H1 (cell line): ENCODE measurements at regions not wholly inside any gene's neighbourhood (a gene's known extent, or its start where the extent isn't known, plus 50 kb on each side); places are given as distances from the start of the nearest gene placed in this dataset.

Experiments used
- JUND ChIP-seq: IDR thresholded peaks from 2 replicates; pipeline ENCODE4 v1.6.1; 2011; ENCODE audit warnings: mild to moderate bottlenecking, improper control_type of control experiment, low read length
- TF ChIP-seq, protein P1 (sequence below): fragments of 300-600 bp; sonication (generic); IDR thresholded peaks from 2 replicates; pipeline ENCODE4 v1.7.1; 2012; ENCODE audit warnings: low read length, moderate library complexity, mild to moderate bottlenecking, inconsistent platforms; ENCODE audit not compliant: insufficient replicate concordance

GRCh38 chr6:22366214-22366613, 69.4 kb upstream of the PRL start (continued):
- TF ChIP-seq, protein P1, sequence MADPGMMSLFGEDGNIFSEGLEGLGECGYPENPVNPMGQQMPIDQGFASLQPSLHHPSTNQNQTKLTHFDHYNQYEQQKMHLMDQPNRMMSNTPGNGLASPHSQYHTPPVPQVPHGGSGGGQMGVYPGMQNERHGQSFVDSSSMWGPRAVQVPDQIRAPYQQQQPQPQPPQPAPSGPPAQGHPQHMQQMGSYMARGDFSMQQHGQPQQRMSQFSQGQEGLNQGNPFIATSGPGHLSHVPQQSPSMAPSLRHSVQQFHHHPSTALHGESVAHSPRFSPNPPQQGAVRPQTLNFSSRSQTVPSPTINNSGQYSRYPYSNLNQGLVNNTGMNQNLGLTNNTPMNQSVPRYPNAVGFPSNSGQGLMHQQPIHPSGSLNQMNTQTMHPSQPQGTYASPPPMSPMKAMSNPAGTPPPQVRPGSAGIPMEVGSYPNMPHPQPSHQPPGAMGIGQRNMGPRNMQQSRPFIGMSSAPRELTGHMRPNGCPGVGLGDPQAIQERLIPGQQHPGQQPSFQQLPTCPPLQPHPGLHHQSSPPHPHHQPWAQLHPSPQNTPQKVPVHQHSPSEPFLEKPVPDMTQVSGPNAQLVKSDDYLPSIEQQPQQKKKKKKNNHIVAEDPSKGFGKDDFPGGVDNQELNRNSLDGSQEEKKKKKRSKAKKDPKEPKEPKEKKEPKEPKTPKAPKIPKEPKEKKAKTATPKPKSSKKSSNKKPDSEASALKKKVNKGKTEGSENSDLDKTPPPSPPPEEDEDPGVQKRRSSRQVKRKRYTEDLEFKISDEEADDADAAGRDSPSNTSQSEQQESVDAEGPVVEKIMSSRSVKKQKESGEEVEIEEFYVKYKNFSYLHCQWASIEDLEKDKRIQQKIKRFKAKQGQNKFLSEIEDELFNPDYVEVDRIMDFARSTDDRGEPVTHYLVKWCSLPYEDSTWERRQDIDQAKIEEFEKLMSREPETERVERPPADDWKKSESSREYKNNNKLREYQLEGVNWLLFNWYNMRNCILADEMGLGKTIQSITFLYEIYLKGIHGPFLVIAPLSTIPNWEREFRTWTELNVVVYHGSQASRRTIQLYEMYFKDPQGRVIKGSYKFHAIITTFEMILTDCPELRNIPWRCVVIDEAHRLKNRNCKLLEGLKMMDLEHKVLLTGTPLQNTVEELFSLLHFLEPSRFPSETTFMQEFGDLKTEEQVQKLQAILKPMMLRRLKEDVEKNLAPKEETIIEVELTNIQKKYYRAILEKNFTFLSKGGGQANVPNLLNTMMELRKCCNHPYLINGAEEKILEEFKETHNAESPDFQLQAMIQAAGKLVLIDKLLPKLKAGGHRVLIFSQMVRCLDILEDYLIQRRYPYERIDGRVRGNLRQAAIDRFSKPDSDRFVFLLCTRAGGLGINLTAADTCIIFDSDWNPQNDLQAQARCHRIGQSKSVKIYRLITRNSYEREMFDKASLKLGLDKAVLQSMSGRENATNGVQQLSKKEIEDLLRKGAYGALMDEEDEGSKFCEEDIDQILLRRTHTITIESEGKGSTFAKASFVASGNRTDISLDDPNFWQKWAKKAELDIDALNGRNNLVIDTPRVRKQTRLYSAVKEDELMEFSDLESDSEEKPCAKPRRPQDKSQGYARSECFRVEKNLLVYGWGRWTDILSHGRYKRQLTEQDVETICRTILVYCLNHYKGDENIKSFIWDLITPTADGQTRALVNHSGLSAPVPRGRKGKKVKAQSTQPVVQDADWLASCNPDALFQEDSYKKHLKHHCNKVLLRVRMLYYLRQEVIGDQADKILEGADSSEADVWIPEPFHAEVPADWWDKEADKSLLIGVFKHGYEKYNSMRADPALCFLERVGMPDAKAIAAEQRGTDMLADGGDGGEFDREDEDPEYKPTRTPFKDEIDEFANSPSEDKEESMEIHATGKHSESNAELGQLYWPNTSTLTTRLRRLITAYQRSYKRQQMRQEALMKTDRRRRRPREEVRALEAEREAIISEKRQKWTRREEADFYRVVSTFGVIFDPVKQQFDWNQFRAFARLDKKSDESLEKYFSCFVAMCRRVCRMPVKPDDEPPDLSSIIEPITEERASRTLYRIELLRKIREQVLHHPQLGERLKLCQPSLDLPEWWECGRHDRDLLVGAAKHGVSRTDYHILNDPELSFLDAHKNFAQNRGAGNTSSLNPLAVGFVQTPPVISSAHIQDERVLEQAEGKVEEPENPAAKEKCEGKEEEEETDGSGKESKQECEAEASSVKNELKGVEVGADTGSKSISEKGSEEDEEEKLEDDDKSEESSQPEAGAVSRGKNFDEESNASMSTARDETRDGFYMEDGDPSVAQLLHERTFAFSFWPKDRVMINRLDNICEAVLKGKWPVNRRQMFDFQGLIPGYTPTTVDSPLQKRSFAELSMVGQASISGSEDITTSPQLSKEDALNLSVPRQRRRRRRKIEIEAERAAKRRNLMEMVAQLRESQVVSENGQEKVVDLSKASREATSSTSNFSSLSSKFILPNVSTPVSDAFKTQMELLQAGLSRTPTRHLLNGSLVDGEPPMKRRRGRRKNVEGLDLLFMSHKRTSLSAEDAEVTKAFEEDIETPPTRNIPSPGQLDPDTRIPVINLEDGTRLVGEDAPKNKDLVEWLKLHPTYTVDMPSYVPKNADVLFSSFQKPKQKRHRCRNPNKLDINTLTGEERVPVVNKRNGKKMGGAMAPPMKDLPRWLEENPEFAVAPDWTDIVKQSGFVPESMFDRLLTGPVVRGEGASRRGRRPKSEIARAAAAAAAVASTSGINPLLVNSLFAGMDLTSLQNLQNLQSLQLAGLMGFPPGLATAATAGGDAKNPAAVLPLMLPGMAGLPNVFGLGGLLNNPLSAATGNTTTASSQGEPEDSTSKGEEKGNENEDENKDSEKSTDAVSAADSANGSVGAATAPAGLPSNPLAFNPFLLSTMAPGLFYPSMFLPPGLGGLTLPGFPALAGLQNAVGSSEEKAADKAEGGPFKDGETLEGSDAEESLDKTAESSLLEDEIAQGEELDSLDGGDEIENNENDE: no peak
- no peak for TF ChIP-seq JUND
